ENCODE measurements at regions not wholly inside any gene's neighbourhood (a gene's known extent, or its start where the extent isn't known, plus 50 kb on each side); places are given as distances from the start of the nearest gene placed in this dataset.

DNA sequence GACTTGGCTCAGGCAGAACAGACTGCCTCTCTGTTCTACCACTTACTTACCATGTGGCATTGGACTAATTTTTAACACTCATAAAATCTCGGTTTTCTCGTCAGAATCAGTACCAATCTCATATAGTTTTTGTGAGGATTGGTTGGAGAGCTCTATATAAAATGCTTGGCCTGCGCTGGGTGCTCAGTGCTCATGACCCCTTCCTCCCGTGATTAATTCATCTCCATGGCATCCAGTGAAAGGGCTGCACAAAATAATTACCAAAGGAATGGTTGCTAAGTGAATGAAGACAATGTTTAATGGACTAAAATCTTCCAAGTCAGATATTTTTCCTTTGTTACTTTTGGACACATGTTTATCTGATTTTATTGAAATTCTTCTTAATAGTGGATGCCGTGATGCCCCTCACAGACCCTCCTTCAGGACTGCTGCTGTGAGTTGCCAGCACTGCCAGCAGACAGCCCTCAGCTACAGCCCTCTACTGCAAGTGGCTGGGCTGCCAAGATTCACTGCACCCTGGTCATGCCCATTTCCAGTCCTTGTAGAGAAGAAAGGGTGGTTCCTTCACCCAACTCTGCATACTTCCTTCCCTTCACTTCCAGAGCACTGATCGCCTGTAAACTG lies 436.5 kb downstream of the LMO4 start:
- intact Hi-C loops (cut with DNase I; ENCODE audit: low total_unique reads): no loop called here
- Histone ChIP-seq H3K4me3 (no peak overlapping the region), H3K36me3 (no peaks in the 10 kb centered on the region), H3K9me3 (no peaks in the 10 kb centered on the region), H3K4me1 (no peaks in the 10 kb centered on the region), H3K27me3 (no peaks in the 10 kb centered on the region), H3K27ac (no peak overlapping the region)
- no peak for TF ChIP-seq POLR2A (IDR thresholded peaks at IDR 0.05)
- no peak for TF ChIP-seq EP300 (IDR thresholded peaks at IDR 0.05; ENCODE audit: low read depth)
- no peak for TF ChIP-seq POLR2AphosphoS5 (IDR thresholded peaks at IDR 0.05)
- TF ChIP-seq, protein P1, sequence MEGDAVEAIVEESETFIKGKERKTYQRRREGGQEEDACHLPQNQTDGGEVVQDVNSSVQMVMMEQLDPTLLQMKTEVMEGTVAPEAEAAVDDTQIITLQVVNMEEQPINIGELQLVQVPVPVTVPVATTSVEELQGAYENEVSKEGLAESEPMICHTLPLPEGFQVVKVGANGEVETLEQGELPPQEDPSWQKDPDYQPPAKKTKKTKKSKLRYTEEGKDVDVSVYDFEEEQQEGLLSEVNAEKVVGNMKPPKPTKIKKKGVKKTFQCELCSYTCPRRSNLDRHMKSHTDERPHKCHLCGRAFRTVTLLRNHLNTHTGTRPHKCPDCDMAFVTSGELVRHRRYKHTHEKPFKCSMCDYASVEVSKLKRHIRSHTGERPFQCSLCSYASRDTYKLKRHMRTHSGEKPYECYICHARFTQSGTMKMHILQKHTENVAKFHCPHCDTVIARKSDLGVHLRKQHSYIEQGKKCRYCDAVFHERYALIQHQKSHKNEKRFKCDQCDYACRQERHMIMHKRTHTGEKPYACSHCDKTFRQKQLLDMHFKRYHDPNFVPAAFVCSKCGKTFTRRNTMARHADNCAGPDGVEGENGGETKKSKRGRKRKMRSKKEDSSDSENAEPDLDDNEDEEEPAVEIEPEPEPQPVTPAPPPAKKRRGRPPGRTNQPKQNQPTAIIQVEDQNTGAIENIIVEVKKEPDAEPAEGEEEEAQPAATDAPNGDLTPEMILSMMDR (IDR thresholded peaks at IDR 0.05): no peak
- WGBS, 2 donors (ENCODE audit: low coverage in 1 of 2): 80 to 89% methylated on average over 5 to 6 of the region's 6 CpGs
- DNase-seq: no peak
- in situ Hi-C loops (cut with MboI; ENCODE audit: low pct_ligation_motif_present in 1 of 4, low pct_unique_long_range_greater_than_20kb in 1 of 4, low sequenced_read_pairs in 3 of 4): no loop called here

DNA sequence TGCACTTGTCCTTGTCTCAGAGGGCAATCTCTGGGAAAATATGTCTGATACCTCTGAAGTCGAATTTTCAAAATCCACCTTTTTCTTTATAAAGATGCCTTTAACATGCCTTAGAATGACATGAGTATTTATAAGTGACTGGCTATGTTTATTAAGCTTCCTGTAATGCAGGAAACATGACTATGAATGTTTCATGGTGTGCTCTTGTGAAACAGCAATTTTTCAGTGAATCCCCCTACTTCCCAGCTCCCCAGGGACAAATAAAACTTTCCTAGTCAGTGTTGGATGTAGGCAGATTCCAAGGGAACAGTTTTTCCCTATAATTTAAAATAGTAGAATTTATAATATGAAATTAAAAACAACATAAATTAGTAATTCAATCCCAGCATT lies 437.0 kb downstream of the LMO4 start:
- intact Hi-C loops (cut with DNase I; ENCODE audit: low total_unique reads): no loop called here
- 70 to 73% methylated on average over 1 of the region's 1 CpG for WGBS, 2 donors (ENCODE audit: low coverage in 1 of 2)

DNA sequence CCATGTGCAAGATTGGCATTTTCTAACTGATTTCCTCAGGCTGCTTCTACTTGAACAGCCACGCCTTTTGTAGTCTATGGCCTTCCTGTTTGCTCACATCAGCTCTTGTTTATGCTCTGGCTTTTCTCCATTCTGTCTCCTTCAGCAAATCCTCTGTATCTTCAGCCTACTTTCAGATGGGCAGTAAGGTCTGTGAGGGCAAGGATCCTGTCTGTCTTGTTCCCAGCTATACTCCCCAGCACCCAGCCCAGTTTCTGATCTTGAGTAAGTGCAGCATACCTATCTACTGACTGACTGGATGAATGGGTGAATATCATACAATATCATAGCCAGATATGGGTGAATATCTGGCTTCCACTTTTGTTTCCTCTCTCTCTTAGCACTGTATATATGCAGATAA lies 438.1 kb downstream of the LMO4 start:
- intact Hi-C loops (cut with DNase I; ENCODE audit: low total_unique reads) (no loop called here), in situ Hi-C loops (cut with MboI; ENCODE audit: low pct_ligation_motif_present in 1 of 4, low pct_unique_long_range_greater_than_20kb in 1 of 4, low sequenced_read_pairs in 3 of 4) (no loop called here)
- Histone ChIP-seq H3K27me3 (no peaks in the 10 kb centered on the region), H3K36me3 (no peaks in the 10 kb centered on the region), H3K27ac (no peak overlapping the region), H3K4me3 (no peak overlapping the region), H3K9me3 (no peaks in the 10 kb centered on the region), H3K4me1 (no peaks in the 10 kb centered on the region)
- no peak for DNase-seq
- WGBS, 2 donors (ENCODE audit: low coverage in 1 of 2): 45 to 58% methylated on average over 1 of the region's 1 CpG
- TF ChIP-seq, protein P1 (IDR thresholded peaks at IDR 0.05): no peak
- no peak for TF ChIP-seq POLR2A (IDR thresholded peaks at IDR 0.05)
- TF ChIP-seq EP300 (IDR thresholded peaks at IDR 0.05; ENCODE audit: low read depth): no peak
- TF ChIP-seq POLR2AphosphoS5 (IDR thresholded peaks at IDR 0.05): no peak

More for the DNA sequence above, 437.0 kb downstream of the LMO4 start:
- Histone ChIP-seq H3K9me3 (no peaks in the 10 kb centered on the region), H3K36me3 (no peaks in the 10 kb centered on the region), H3K27me3 (no peaks in the 10 kb centered on the region), H3K27ac (no peak overlapping the region), H3K4me1 (no peaks in the 10 kb centered on the region), H3K4me3 (no peak overlapping the region)
- TF ChIP-seq EP300 (IDR thresholded peaks at IDR 0.05; ENCODE audit: low read depth) (no peak), POLR2AphosphoS5 (IDR thresholded peaks at IDR 0.05) (no peak), POLR2A (IDR thresholded peaks at IDR 0.05) (no peak)
- TF ChIP-seq, protein P1 (IDR thresholded peaks at IDR 0.05): no peak
- no peak for DNase-seq
- in situ Hi-C loops (cut with MboI; ENCODE audit: low pct_ligation_motif_present in 1 of 4, low pct_unique_long_range_greater_than_20kb in 1 of 4, low sequenced_read_pairs in 3 of 4): no loop called here

DNA sequence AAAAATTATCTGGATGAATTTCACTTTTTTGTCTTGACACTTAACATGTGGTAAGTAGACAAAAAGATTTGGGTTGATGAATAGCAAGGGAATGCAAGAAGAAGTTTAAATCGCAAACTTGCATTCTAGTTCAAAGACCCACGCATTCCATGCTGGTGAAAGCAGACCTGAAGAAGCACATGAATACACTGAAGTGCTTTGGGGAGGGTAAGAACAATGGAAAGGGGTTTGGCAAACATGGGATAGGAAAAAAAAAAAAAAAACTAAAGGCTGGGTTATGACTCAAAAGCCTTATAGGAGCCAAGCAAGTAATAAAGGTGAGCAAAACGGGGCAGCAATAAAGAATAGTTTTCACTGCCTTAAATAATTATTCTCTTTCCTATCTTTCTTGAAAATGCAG lies 450.2 kb downstream of the LMO4 start:
- no peak overlapping the region for H3K27ac ChIP-seq
- no peaks in the 10 kb centered on the region for H3K36me3 ChIP-seq
- no peaks in the 10 kb centered on the region for H3K9me3 ChIP-seq
- H3K27me3 ChIP-seq: no peaks in the 10 kb centered on the region
- no peaks in the 10 kb centered on the region for H3K4me1 ChIP-seq
- intact Hi-C loops (cut with DNase I; ENCODE audit: low total_unique reads): no loop called here
- DNase-seq: no peak
- WGBS, 2 donors (ENCODE audit: low coverage in 1 of 2): 78 to 91% methylated on average over 3 of the region's 3 CpGs
- H3K4me3 ChIP-seq: no peak overlapping the region
- in situ Hi-C loops (cut with MboI; ENCODE audit: low pct_ligation_motif_present in 1 of 4, low pct_unique_long_range_greater_than_20kb in 1 of 4, low sequenced_read_pairs in 3 of 4): no loop called here
- no peak for TF ChIP-seq EP300 (IDR thresholded peaks at IDR 0.05; ENCODE audit: low read depth)
- no peak for TF ChIP-seq POLR2AphosphoS5 (IDR thresholded peaks at IDR 0.05)

DNA sequence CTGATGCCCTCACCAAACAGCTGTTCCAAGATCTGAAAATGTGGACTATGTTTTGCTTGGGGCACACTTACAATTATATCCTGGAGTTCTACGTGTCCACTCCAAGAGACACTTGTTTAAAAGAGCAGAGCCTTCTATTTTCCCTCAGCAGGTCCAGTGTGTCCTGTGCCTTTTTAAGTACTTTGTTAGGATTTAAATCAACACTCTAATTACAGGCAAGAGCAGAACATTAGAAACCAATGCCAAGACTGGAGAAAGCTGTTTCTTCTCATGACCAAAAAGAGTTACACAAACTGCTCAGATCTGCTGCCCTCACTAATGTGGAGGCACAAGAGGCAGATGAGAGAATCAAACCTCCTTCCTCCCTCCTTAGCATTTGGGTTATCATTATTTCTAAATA lies 452.9 kb downstream of the LMO4 start:
- Histone ChIP-seq H3K27ac (peak overlapping the region in 3 of 4 donors; percentile 5 to 24 (median 19)), H3K4me1 (no peaks in the 10 kb centered on the region), H3K27me3 (no peaks in the 10 kb centered on the region), H3K36me3 (no peaks in the 10 kb centered on the region), H3K4me3 (no peak overlapping the region), H3K9me3 (no peaks in the 10 kb centered on the region)
- intact Hi-C loops (cut with DNase I; ENCODE audit: low total_unique reads) (no loop called here), in situ Hi-C loops (cut with MboI; ENCODE audit: low pct_ligation_motif_present in 1 of 4, low pct_unique_long_range_greater_than_20kb in 1 of 4, low sequenced_read_pairs in 3 of 4) (no loop called here)
- WGBS, 2 donors (ENCODE audit: low coverage in 1 of 2): 69 to 86% methylated on average over 1 of the region's 1 CpG
- no peak for TF ChIP-seq POLR2A (IDR thresholded peaks at IDR 0.05)
- no peak for TF ChIP-seq EP300 (IDR thresholded peaks at IDR 0.05; ENCODE audit: low read depth)
- peak in 2 of 3 donors; percentile 17 to 53 for TF ChIP-seq POLR2AphosphoS5 (IDR thresholded peaks at IDR 0.05)
- TF ChIP-seq, protein P1 (IDR thresholded peaks at IDR 0.05): no peak
- DNase-seq: no peak
